DOHH2 (cell line): ENCODE measurements at regions not wholly inside any gene's neighbourhood (a gene's known extent, or its start where the extent isn't known, plus 50 kb on each side); places are given as distances from the start of the nearest gene placed in this dataset.

Source experiments
- H3F3A ChIP-seq: fragments of 200-600 bp; sonication (generic), shearing (Covaris generic); 2 replicates; pipeline ENCODE4 v1.6.0; 2016; ENCODE audit warnings: antibody characterized with exemption, mild to moderate bottlenecking; ENCODE audit not compliant: control insufficient read depth, insufficient read depth
- H3K27ac ChIP-seq: fragments of 200-600 bp; sonication (generic); 2 replicates; pipeline ENCODE4 v1.5.1; 2014; ENCODE audit warnings: low read depth, mild to moderate bottlenecking, low read length, moderate library complexity
- H3K27me3 ChIP-seq: fragments of 200-600 bp; sonication (generic); 2 replicates; pipeline ENCODE4 v1.6.1; 2014; ENCODE audit warnings: mild to moderate bottlenecking, low read length, mixed read lengths; ENCODE audit not compliant: control insufficient read depth
- H3K36me3 ChIP-seq: fragments of 200-600 bp; sonication (generic); 2 replicates; pipeline ENCODE4 v1.6.1; 2014; ENCODE audit warnings: mild to moderate bottlenecking, low read length, moderate library complexity, mixed read lengths; ENCODE audit not compliant: control insufficient read depth
- H3K4me1 ChIP-seq: fragments of 200-600 bp; sonication (generic); 2 replicates; pipeline ENCODE4 v1.6.1; 2014; ENCODE audit warnings: mild to moderate bottlenecking, low read length, mixed read lengths; ENCODE audit not compliant: control insufficient read depth
- H3K4me2 ChIP-seq: fragments of 200-600 bp; sonication (generic); 2 replicates; pipeline ENCODE4 v1.6.0; 2014; ENCODE audit warnings: mild to moderate bottlenecking, low read length, moderate library complexity
- H3K4me3 ChIP-seq: fragments of 200-600 bp; sonication (generic); 2 replicates; pipeline ENCODE4 v1.5.1; 2014; ENCODE audit warnings: mild to moderate bottlenecking, low read length, mixed read lengths
- H3K79me2 ChIP-seq: fragments of 200-600 bp; sonication (generic); 2 replicates; pipeline ENCODE4 v1.6.1; 2014; ENCODE audit warnings: mild to moderate bottlenecking, low read length, mixed read lengths; ENCODE audit not compliant: control insufficient read depth
- H3K9me2 ChIP-seq: fragments of 200-600 bp; sonication (generic); replicated peaks from 2 replicates; pipeline ENCODE4 v1.6.1; 2014; ENCODE audit warnings: mild to moderate bottlenecking, low read length, mixed read lengths; ENCODE audit not compliant: control insufficient read depth
- H3K9me3 ChIP-seq: fragments of 200-600 bp; sonication (generic); 2 replicates; pipeline ENCODE4 v1.6.1; 2014; ENCODE audit warnings: antibody characterized with exemption, low read length, mixed read lengths; ENCODE audit not compliant: control insufficient read depth, insufficient read depth
- H4K20me1 ChIP-seq: fragments of 200-600 bp; sonication (generic); 2 replicates; pipeline ENCODE4 v1.6.0; 2014; ENCODE audit warnings: low read depth, mild to moderate bottlenecking, antibody characterized with exemption, low read length, moderate library complexity; ENCODE audit not compliant: control insufficient read depth, insufficient read depth
- EZH2phosphoT487 ChIP-seq: fragments of 200-600 bp; sonication (generic); IDR thresholded peaks from 2 replicates; pipeline ENCODE4 v1.6.1; 2017; ENCODE audit warnings: borderline replicate concordance, mild to moderate bottlenecking, antibody characterized with exemption, low read length, moderate library complexity, mixed read lengths
- TF ChIP-seq, protein P1 (sequence below): fragments of 200-600 bp; sonication (generic); IDR thresholded peaks from one replicate; pipeline ENCODE4 v1.5.1; 2014; ENCODE audit warnings: antibody characterized with exemption, mild to moderate bottlenecking, low read depth, low read length; ENCODE audit not compliant: poor library complexity, severe bottlenecking

DNA sequence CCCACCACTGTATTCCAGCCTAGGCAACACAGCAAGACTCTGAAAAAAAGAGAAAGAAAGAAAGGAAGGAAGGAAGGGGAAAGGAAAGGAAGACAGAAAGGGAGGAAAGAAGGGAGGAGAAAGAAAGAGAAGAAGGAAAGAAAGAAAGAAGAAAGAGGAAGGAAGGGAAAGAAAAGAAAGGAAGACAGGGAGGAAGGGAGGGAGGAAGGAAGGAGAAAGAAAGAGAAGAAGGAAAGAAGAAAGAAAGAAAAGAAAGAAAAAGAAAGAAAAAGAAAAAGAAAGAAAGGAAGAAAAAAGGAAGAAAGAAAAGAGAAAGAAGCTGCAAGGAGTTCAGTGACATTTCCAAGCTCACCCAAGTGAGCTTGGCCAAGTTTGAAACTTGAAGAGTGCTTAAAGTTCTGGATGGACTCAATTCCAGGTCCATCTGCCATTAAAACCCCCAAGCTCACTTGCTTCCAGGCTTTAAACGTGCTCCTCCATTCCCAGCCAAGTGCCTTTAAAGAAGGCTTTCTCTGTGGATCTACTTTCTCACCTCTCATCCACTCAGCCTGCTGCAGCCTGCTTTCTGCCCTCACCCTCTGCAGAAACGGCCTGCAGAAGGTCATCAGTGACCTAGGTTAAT lies 101.5 kb downstream of the VCPKMT start:
- Histone ChIP-seq H3F3A (no peaks in the 10 kb centered on the region), H3K9me2 (no peaks in the 10 kb centered on the region), H3K79me2 (no peaks in the 10 kb centered on the region), H3K4me2 (no peak overlapping the region), H4K20me1 (no peaks in the 10 kb centered on the region), H3K9me3 (no peaks in the 10 kb centered on the region), H3K36me3 (no peaks in the 10 kb centered on the region), H3K27ac (no peak overlapping the region), H3K4me3 (no peak overlapping the region), H3K27me3 (no peaks in the 10 kb centered on the region), H3K4me1 (peaks cover 7% of the 10 kb centered on the region)
- TF ChIP-seq, protein P1, sequence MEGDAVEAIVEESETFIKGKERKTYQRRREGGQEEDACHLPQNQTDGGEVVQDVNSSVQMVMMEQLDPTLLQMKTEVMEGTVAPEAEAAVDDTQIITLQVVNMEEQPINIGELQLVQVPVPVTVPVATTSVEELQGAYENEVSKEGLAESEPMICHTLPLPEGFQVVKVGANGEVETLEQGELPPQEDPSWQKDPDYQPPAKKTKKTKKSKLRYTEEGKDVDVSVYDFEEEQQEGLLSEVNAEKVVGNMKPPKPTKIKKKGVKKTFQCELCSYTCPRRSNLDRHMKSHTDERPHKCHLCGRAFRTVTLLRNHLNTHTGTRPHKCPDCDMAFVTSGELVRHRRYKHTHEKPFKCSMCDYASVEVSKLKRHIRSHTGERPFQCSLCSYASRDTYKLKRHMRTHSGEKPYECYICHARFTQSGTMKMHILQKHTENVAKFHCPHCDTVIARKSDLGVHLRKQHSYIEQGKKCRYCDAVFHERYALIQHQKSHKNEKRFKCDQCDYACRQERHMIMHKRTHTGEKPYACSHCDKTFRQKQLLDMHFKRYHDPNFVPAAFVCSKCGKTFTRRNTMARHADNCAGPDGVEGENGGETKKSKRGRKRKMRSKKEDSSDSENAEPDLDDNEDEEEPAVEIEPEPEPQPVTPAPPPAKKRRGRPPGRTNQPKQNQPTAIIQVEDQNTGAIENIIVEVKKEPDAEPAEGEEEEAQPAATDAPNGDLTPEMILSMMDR = no peak
- TF ChIP-seq EZH2phosphoT487 = no peak

DNA sequence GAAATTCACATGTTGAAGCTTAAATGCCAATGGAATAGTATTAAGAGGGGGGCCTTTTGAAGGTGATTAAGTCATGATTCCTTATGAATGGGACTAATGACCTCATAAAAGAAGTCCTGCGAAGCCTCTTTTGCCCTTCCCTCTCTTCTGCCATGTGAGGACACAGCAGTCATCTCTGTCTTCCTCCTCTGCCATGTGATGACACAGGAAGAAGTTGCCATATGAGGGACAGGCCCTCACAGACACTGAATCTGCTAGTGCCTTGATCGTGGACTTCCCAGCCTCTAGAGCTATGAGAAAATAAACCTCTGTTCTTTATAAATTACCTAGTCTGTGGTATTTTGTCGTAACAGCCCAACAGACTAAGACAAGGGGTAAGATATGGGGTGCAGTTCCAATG lies 100.7 kb downstream of the VCPKMT start:
- Histone ChIP-seq H3K79me2 (no peaks in the 10 kb centered on the region), H3K27ac (no peak overlapping the region), H3K9me3 (no peaks in the 10 kb centered on the region), H3K9me2 (no peaks in the 10 kb centered on the region), H3K4me2 (no peak overlapping the region), H3F3A (no peaks in the 10 kb centered on the region), H3K4me1 (peaks cover 7% of the 10 kb centered on the region), H4K20me1 (no peaks in the 10 kb centered on the region), H3K36me3 (no peaks in the 10 kb centered on the region), H3K27me3 (no peaks in the 10 kb centered on the region), H3K4me3 (no peak overlapping the region)
- TF ChIP-seq, protein P1 = no peak
- TF ChIP-seq EZH2phosphoT487 = no peak

DNA sequence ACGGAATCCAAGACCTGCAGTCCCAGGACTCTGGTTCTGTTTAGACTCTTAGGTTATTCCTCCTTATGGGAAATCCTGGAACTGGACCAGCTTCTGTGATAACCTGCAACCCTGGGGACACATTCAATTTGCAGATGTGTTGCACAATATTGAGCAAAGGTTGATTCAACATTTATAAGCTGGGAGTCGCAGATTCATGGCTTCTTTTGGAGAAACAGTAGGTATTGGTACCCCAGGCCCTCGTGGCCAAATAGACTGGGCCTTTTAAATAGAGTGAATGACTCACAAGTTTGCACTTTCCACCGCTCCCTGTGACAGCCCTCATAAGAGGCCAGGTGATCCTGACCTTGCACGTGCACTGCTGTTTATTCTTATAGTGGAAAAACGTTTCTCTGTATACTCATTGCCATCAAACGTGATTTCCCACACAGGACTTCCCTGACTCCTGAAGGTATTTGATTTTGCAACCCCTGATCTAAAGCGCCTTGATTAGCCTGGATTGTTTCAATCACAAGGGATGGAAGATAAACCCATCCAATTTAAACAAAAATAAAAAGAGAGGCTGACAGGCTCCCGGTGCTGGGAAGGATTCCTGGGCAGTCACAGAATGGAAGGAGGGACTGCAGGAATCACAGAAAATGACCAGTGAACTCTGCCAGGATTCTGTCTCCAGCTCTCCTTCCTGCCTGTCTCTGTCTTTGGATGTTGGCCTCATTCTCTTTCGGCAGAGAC lies 98.0 kb downstream of the VCPKMT start:
- H4K20me1 ChIP-seq = no peaks in the 10 kb centered on the region
- no peaks in the 10 kb centered on the region for H3K36me3 ChIP-seq
- no peaks in the 10 kb centered on the region for H3K9me3 ChIP-seq
- H3K27ac ChIP-seq = no peak overlapping the region
- H3K79me2 ChIP-seq = no peaks in the 10 kb centered on the region
- H3K4me2 ChIP-seq = no peak overlapping the region
- H3F3A ChIP-seq = no peaks in the 10 kb centered on the region
- H3K9me2 ChIP-seq = no peaks in the 10 kb centered on the region
- H3K4me1 ChIP-seq = peaks cover 11% of the 10 kb centered on the region
- no peak overlapping the region for H3K4me3 ChIP-seq
- H3K27me3 ChIP-seq = no peaks in the 10 kb centered on the region
- TF ChIP-seq, protein P1 = no peak
- TF ChIP-seq EZH2phosphoT487 = no peak
